Left ventricle myocardium inferior (tissue), 1 donor: ENCODE measurements at regions not wholly inside any gene's neighbourhood (a gene's known extent, or its start where the extent isn't known, plus 50 kb on each side); places are given as distances from the start of the nearest gene placed in this dataset.
A peak's percentile ranks its signal among the peaks of the same experiment; 100 is the strongest.

ENCODE experiments used
- DNase-seq: peaks from one replicate; pipeline ENCODE4 v3.0.0-alpha.2; 2020
- H3K27ac ChIP-seq: fragments of 200-600 bp; replicated peaks from 2 replicates; pipeline ENCODE4 v1.8.0; 2021
- H3K27me3 ChIP-seq: fragments of 200-600 bp; 2 replicates; pipeline ENCODE4 v1.8.0; 2021; ENCODE audit warnings: low read depth
- H3K36me3 ChIP-seq: fragments of 200-600 bp; 2 replicates; pipeline ENCODE4 v1.8.0; 2021
- H3K4me1 ChIP-seq: fragments of 200-600 bp; 2 replicates; pipeline ENCODE4 v1.8.0; 2021
- H3K4me3 ChIP-seq: fragments of 200-600 bp; 2 replicates; pipeline ENCODE4 v1.8.0; 2021; ENCODE audit warnings: mild to moderate bottlenecking, moderate library complexity
- H3K9me3 ChIP-seq: fragments of 200-600 bp; replicated peaks from 2 replicates; pipeline ENCODE4 v1.8.0; 2021
- intact Hi-C: fragments of 100-400 bp; cut with micrococcal nuclease; formaldehyde crosslinking; loops from one replicate; pipeline ENCODE4 v1.11.0; 2022
- TF ChIP-seq, protein P1 (sequence below): fragments of 200-600 bp; IDR thresholded peaks from 2 replicates; pipeline ENCODE4 v1.8.0; 2021; ENCODE audit warnings: antibody characterized with exemption, mild to moderate bottlenecking, borderline replicate concordance
- donor health status: DM: no; HTN: yes; CAD: no; lungs with severe emphysema.

DNA sequence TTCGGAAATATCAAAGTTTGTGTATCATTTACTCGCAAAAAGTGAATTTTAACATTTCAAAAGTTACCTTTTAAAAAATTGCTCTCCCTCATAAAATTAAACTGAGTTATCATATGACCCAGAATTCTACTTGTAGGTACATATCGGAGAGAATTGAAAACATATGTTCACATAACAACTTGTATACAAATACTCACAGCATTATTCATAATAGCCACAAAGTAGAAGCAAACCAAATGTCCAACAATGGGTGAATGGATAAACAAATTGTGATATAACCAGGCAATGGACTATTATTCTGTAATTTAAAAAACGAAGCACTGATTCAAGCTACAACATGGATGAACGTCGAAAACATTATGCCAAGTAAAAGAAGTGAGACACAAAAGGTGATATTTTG lies 412.0 kb upstream of the TCF4 start:
- peak overlapping the region; percentile 65 for H3K27ac ChIP-seq
- no peak for DNase-seq
- TF ChIP-seq, protein P1, sequence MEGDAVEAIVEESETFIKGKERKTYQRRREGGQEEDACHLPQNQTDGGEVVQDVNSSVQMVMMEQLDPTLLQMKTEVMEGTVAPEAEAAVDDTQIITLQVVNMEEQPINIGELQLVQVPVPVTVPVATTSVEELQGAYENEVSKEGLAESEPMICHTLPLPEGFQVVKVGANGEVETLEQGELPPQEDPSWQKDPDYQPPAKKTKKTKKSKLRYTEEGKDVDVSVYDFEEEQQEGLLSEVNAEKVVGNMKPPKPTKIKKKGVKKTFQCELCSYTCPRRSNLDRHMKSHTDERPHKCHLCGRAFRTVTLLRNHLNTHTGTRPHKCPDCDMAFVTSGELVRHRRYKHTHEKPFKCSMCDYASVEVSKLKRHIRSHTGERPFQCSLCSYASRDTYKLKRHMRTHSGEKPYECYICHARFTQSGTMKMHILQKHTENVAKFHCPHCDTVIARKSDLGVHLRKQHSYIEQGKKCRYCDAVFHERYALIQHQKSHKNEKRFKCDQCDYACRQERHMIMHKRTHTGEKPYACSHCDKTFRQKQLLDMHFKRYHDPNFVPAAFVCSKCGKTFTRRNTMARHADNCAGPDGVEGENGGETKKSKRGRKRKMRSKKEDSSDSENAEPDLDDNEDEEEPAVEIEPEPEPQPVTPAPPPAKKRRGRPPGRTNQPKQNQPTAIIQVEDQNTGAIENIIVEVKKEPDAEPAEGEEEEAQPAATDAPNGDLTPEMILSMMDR: no peak
- no peaks in the 10 kb centered on the region for H3K27me3 ChIP-seq
- intact Hi-C loops: loop anchor here (10.0 kb wide), 1 partner anchor 575 kb away; no protein-coding TSS in a partner anchor
- H3K4me1 ChIP-seq: peaks cover 22% of the 10 kb centered on the region
- H3K4me3 ChIP-seq: no peak overlapping the region
- no peaks in the 10 kb centered on the region for H3K36me3 ChIP-seq
- H3K9me3 ChIP-seq: no peaks in the 10 kb centered on the region

DNA sequence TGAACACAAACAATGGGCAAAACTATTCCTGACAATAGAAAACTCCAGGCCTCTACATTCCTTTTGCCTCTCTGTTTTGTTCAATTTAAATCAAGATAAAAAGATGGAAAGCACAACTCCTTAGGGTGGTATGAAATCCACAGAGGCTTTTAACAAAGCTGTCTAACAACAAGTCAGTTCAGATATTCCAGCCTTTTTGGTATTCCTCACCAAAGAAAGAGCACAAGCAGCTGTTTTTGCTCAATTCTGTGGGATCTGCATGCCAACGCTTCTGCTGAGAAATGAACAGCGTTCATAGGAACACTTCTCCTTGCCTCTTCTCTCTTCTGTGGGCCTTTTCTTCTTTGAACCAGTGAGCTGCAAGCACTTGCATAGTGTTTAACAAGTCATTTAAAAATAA lies 411.6 kb upstream of the TCF4 start:
- TF ChIP-seq, protein P1: no peak
- H3K9me3 ChIP-seq: no peaks in the 10 kb centered on the region
- H3K4me1 ChIP-seq: peaks cover 22% of the 10 kb centered on the region
- H3K4me3 ChIP-seq: no peak overlapping the region
- no peaks in the 10 kb centered on the region for H3K36me3 ChIP-seq
- H3K27ac ChIP-seq: peak overlapping the region; percentile 65
- intact Hi-C loops: loop anchor here (10.0 kb wide), 2 partner anchors 65 to 575 kb away; no protein-coding TSS in a partner anchor
- H3K27me3 ChIP-seq: no peaks in the 10 kb centered on the region
- no peak for DNase-seq

DNA sequence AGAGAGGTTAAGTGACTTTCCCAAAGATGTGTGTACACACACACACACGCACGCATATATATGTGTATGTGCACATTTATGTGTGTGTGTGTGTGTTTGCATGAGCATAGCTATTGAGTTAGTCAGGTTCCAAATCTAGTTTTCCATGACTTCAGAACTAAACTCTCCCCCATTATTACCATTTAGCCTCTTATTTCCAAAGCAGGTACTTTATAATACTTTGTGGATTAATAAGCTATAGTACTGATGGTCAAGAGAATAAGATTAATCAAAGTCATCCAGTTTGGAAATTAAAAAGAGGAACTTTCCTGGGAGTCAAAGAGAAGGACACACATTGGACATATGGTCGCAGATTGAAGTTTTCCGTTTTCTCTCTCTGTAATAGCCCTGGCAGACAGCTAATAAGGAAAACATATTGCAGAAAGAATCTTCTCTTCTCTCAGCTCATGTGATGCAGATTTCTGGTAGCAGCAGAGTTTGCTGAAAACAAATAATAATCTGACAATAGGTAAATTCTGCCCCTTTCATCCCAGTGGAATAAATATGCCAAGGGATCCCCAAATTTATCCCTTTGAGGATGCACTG lies 410.9 kb upstream of the TCF4 start:
- intact Hi-C loops: loop anchor here (10.0 kb wide), 1 partner anchor 66 kb away; no protein-coding TSS in a partner anchor
- TF ChIP-seq, protein P1: no peak
- H3K27me3 ChIP-seq: no peaks in the 10 kb centered on the region
- H3K4me3 ChIP-seq: peak overlapping the region; percentile 40
- H3K4me1 ChIP-seq: peaks cover 22% of the 10 kb centered on the region
- H3K9me3 ChIP-seq: no peaks in the 10 kb centered on the region
- peak overlapping the region; percentile 65 for H3K27ac ChIP-seq
- DNase-seq: no peak
- H3K36me3 ChIP-seq: no peaks in the 10 kb centered on the region

DNA sequence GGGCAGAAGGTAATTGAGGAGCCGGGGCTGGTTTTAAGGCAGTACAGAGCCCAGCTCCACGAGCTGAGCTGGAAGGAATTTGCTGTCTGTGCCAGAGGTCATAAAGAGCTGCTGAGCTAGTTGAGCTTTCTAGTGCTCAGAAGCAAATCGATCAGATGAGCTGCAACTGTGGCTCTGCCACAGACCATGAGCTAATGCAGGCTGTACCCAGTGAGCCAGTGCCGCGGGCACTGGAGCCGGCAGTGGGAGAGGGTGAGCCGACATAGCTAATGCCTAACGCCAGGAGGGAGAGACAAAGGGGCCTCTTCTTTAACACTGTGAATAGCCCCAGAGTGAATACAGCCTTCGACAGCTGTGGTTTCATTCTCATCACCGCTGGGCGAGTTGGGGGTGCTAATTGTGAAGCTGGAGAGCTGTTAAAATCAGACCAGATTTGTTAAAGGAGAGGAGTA lies 410.1 kb upstream of the TCF4 start:
- TF ChIP-seq, protein P1: no peak
- Histone ChIP-seq H3K27ac (peak overlapping the region; percentile 65), H3K4me1 (peaks cover 22% of the 10 kb centered on the region), H3K4me3 (peak overlapping the region; percentile 40), H3K27me3 (no peaks in the 10 kb centered on the region), H3K36me3 (no peaks in the 10 kb centered on the region), H3K9me3 (no peaks in the 10 kb centered on the region)
- DNase-seq: no peak
- intact Hi-C loops: loop anchor here (10.0 kb wide), 1 partner anchor 67 kb away; no protein-coding TSS in a partner anchor

DNA sequence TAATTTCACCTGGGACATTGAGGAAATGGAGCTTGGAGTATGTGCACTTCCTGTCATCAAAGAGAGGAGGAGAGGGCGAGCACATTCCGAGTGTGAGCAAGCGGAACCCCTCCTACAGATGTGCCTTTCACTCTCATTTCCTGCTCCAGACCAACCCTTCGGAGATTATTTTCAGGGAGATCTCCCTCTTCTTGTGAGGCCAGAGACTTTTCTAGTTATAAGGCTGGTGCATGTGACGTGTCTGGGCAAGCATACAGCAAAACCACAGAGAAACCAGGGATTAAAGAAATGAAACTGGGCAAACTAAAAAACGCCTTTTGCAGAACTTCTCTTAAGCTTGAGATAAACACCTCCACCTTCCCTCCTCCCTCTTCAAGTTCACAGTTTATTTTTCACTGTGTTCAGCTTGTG lies 409.2 kb upstream of the TCF4 start:
- Histone ChIP-seq H3K4me1 (peaks cover 22% of the 10 kb centered on the region), H3K27me3 (no peaks in the 10 kb centered on the region), H3K9me3 (no peaks in the 10 kb centered on the region)

More for the DNA sequence above, 409.2 kb upstream of the TCF4 start:
- Histone ChIP-seq H3K4me3 (no peak overlapping the region), H3K36me3 (no peaks in the 10 kb centered on the region), H3K27ac (peak overlapping the region; percentile 65)
- TF ChIP-seq, protein P1: peak; percentile 27
- intact Hi-C loops: loop anchor here (10.0 kb wide), 1 partner anchor 68 kb away; no protein-coding TSS in a partner anchor
- no peak for DNase-seq
